ENCODE measurements at regions not wholly inside any gene's neighbourhood (a gene's known extent, or its start where the extent isn't known, plus 50 kb on each side); places are given as distances from the start of the nearest gene placed in this dataset.
"Not testable (repeated sequence)": the region's sequence is repeated elsewhere in the genome, so short reads cannot be mapped to it uniquely, and the experiment has no call there.

DNA sequence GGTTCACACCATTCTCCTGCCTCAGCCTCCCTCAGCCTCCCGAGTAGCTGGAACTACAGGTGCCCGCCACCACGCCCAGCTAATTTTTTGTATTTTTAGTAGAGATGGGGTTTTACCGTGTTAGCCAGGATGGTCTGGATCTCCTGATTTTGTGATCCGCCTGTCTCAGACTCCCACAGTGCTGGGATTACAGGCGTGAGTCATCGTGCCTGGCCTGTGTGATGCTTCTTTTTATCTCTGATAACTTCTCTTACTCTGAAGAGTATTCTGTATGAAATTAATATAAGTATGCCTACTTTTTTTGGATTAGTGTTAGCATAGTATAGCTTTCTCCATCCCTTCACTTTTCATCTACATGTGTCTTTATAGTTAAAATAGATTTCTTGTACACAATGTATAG lies 180.8 kb upstream of the GALNT15 start:
- DNase-seq, result not testable (repeated sequence)

GRCh38 chr3:15996496-15996895 lies 178.0 kb upstream of the GALNT15 start:
- not testable (repeated sequence) for DNase-seq

- DNase-seq, result no peak
These were observed 177.1 kb upstream of the GALNT15 start for GRCh38 chr3:15997274-15997943.

DNA sequence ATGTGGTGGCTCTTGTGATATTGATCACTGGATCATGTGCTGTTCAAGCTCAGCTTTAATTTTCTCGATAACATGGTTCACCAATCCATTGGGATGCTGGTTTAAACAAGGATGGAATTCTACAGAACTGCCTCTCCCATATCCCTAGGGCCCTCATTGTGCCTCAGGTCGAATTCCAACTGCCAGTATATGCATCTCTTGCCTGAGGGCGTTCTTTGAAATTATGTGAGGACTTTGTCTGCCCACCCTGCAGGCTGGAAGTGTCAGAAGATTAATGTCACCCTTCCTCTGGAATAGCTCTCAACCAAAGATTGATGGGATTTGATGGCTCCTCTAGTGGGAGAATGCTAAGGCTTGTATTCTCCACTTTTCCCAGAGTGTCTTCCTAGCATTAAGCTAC lies 175.6 kb upstream of the GALNT15 start:
- DNase-seq, result no peak

DNA sequence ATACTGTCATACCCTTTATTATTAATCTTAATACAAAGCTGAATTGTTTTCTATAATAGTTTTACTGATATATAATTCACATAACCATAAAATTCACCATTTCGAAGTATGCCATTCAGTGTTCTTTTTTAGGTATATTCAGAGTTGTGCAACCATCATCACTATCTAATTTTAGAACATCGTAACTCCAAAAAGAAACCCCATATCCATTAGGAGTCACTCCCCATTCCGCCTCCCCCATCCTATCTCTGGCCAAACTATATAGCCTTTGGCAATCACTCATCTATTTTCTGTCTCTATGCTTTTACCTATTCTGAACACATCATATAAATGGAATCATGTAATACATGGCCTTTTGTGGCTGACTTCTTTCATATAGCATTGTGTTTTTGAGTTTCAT lies 169.7 kb upstream of the GALNT15 start:
- DNase-seq, result no peak

- DNase-seq, result no peak
These were observed 163.1 kb upstream of the GALNT15 start for GRCh38 chr3:16011376-16011775.

GRCh38 chr3:16012086-16012485 lies 162.4 kb upstream of the GALNT15 start:
- DNase-seq, result no peak

DNA sequence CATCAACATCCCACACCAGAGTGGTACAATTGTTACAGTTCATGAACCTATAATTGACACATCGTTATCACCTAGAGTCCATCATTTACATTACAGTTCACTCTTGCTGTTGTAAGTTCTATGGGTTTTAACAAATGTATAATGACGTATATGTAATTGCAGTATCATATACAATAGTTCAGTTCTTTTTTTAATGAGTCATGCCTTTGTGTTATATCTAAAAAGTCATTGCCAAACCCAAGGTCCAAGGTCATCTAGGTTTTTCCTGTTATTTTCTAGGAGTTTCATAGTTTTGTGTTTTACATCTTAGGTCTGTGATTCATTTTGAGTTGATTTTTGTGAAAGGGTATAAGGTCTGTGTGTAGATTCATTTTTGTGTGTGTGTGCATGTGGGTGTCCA lies 160.9 kb upstream of the GALNT15 start:
- no peak for DNase-seq

- DNase-seq, result not testable (repeated sequence)
These were observed 152.7 kb upstream of the GALNT15 start for GRCh38 chr3:16021801-16022200.

DNA sequence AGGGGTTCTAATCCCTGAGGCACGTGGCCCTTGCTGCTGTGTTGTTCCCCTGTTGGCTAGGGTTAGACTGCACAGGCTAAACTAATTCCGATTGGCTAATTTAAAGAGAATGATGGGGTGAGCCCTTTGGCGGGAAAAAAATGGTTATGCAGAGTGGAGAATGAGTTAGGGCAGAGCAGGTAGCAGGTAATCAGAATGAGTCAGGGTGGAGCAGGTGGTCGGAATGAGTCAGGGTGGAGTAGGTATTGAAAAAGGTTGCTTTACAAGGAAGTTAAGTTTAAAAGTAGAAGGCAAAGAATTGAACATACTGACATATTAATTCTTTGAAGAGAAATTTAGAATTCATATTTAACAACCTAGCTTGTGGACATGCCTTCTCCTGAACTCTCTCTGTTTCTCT lies 150.6 kb upstream of the GALNT15 start:
- DNase-seq, result not testable (repeated sequence)

DNA sequence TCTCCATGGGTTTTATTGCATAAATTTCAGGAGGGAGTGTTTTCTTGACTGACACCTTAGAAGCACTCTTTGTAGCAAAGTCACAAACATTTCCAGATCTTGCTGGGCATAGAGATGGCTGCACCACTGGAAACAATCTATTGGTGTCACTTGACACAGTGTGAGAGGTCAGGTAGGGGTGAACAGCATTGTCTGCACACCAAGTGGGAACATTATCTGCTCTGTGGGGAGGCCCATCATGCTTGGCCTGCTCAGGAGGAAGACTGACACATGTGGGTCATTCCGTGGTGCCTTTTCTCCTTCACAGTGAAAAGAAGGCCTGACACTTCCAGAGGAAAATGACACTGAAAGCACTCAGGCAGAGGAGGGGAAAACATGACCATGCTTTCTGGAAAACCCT lies 149.9 kb upstream of the GALNT15 start:
- no peak for DNase-seq

DNA sequence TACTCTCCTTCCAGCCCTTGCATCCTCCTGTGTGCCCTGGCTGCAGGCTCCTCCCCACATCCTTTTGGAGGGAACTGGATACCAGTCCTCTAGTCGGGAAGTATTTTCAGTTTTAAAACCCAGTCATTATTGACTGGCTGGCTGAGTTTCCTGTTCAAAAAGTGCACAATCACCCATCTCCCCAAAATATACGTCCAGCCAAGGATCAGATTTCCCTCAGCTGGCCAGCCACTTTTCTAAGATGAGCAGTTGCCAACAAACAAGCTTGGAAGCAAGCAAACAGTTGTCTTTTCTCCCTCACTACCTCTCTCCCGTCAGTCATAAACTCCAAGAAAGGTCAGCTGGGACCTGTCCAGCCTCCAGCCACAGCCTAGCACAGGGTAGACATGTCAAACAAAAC lies 147.7 kb upstream of the GALNT15 start:
- DNase-seq, result no peak

GRCh38 chr3:16028604-16029003 lies 145.9 kb upstream of the GALNT15 start:
- no peak for DNase-seq

GRCh38 chr3:16030342-16030741 lies 144.1 kb upstream of the GALNT15 start:
- no peak for DNase-seq

- DNase-seq, result no peak
These were observed 143.0 kb upstream of the GALNT15 start for GRCh38 chr3:16031434-16031833.

DNA sequence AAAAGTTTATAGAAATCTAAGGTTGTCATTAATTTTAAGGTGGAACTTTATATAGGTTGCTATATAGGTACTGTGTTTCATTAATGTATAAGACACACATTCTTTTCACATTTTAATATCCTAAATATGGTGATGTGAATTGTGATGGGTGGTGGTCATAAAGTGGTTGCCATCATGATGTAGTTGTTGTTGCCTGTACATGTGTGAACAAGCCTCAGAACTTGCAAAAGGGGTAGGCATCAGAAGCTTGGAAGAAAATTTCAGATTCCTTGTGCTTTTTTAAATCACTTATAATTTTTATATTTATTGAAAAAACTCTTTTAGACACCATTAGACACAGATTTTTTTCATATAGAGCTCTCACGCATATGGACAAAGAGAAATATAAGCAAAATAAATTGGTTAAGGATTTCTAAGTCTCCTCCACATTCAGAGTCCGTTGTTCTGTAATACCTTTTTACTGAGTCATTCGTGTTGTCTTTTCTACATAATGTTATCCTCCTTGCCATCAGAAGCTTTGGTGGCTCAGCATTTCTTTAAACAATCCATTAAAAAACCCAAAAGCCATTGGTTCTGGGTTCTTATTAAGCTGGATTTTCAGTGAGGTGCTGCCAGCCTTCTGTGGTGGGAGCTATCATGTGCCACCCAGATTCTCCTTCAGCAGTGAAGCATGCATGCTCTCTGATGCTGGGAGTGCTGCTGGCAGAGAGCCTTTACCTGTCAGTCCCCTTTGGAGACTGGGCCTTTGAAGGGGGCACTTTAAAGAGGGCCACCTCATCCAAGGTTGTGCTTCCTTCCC lies 140.4 kb upstream of the GALNT15 start:
- DNase-seq, result no peak

- DNase-seq, result no peak
These were observed 133.5 kb upstream of the GALNT15 start for GRCh38 chr3:16040991-16041390.

DNA sequence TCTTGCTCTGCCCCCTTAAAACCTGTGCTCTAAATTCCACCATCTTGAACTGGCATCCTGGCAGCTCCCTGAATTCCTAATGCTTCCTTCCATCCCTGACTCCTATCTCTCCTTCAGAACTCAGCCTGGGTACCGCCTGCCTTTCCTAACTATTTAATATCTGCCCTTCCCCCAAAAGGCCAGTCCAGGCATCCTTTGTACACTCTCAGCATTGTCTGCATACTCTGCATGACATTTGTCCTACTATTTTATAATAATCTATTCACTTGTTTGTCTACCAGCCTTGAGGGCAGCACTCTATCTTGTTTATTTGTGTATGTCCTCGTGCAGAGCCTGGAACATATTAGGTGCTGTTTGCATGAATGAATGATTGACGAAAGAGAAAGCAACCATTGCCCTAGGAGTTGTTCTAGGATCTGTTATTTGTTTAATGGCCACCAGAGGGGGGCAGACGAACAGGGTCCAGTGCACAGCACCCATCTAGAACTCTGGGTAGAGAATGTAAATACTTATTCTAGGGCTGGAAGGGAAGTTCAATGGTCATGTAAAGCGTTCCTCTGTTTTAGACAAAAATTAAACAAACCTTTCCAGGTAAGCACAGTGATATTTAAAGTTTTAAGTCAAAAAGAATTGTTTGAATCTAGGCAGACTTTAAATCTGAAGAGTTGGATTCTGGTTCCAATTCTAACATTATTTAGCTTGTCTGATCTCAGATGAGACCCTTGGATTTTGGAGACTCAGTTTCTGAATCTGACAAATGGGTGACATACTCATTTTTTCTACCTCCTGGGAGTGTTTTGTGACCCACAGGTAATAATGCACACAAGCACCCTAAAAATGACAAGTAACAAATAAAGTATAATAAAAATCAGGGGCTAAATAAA lies 125.8 kb upstream of the GALNT15 start:
- DNase-seq, result peak; percentile 60 to 81

DNA sequence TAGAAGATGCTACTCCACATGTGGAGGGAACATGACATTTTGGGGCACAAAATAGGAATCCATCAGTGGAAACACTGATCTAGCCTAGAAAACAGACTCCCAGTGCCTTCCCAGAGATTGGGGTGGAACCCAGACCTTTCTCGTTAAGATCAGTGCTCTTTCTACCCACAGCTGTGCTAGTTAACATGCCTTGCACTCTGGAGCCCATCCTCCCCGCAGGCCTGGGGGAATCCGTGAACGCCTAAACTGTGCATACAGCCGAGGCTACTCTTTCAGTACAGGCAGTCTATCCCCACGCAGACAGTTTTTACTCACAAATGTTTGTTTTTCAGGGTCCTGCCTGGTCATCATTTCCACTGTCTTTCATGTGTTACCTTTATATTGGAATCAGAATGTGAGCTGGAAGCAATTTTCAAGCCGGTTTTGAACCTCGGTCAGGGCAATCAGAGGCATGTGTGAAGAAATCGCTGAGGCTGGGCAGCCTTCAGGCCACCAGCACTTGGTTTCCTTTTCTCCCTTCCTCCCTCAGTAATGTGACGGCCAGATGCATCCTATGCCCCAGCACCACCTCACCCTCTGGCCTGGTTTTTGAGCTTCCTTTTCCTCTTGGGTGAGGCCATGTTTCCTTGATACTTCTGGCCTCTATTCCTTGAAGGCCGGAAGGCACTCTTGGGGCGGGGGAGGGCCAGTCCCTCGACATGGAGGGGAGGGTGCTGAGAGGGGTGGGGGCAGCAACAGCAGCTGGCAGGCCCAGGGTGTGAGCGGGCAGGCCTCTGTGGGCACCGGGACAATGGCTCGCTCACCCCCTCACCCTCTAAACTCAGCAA lies 123.6 kb upstream of the GALNT15 start:
- no peak for DNase-seq

DNA sequence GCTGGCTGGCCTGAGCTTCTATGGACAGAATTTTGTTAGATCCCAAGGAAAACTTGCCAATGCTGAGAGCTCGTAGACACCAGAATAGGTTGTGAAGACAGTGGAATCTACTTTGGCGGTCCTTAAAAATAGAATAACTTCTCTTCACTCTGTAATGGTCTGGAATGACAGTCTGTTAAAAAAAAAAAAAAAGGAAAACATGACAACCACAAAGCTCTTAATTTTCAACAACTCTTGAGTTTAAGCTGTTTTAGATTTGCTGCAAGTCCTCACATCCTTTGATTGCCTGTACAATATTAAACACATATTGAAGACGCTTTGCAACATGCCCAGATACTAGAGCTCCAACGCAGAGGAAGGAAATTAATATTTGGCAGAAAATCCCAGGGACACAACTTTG lies 122.8 kb upstream of the GALNT15 start:
- DNase-seq, result no peak

DNA sequence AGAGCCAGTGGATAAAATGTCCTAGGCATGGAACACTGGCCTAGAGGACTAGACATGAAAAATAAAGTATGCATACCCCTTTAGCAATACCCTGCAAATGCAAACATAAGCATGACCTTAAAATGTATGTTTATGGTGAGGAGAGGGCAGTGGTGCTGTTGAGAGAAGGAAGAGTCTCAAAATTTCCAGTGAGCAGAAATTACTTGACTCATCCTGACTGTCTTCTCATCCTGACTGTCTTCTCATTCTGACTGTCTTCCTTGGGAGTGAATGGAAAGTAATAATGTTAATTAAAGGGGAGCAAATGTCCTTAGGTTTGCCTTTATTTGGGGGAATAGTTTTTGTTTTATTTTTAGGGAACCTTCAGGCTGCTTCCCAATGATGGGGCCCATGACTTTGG lies 121.5 kb upstream of the GALNT15 start:
- DNase-seq, result no peak

DNA sequence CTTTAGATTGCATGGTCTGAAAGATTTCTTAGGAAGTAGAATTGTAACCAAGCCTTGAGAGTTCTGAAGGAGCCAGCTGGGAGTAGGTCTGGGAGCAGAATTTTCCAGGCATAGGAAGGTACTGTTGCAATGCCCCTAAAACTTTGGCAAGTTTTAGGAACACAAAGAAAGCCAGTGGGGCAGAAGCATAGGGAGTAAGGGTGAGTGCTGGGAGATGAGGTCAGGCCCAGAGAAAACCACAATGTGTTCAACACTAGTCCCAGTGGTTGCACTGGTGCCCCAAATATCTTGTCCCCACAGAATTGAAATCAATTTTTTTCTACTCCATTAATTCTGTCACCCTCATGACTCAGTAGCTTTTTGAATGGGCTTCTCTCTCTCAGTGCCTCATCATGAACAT lies 120.7 kb upstream of the GALNT15 start:
- DNase-seq, result no peak

All from SW 1271 (cell line).